ENCODE measurements at regions not wholly inside any gene's neighbourhood (a gene's known extent, or its start where the extent isn't known, plus 50 kb on each side); places are given as distances from the start of the nearest gene placed in this dataset.

- H3K4me2 ChIP-seq (ENCODE audit: insufficient read depth, low read length): no peak overlapping the region
- no peak for TF ChIP-seq CTCF (IDR thresholded peaks at IDR 0.05; ENCODE audit: extremely low read depth, low read depth, low read length)
These were observed 221.9 kb downstream of the CTH start for GRCh38 chr1:70633004-70633403.

DNA sequence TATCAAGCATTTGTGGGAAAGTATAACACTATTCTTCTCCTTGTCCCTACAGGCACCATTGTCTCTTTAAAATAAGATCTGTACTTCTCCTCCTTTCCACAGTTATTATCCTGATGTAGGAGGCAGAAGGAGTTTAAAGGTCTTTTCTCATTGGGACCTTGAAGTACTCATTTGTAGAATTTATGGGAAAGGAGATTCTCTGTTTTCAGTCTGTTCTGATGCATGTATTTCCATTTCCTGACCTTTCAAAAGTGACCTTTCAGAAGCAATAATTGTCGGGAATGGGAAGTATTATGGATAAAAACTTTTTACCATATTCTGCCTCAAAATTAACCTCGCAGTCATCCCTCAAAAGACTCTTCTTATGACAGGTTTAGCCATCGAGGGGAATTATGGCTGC is 224.8 kb downstream of the CTH start:
- no peak overlapping the region for H3K4me3 ChIP-seq (ENCODE audit: insufficient read depth, low read length)
- H3K36me3 ChIP-seq (ENCODE audit: insufficient read depth, low read length): no peaks in the 10 kb centered on the region
- H3K27ac ChIP-seq (ENCODE audit: low read depth, low read length): no peak overlapping the region
- TF ChIP-seq CTCF (IDR thresholded peaks at IDR 0.05; ENCODE audit: extremely low read depth, low read depth, low read length): no peak
- no peaks in the 10 kb centered on the region for H3K4me1 ChIP-seq (ENCODE audit: insufficient read depth, low read length)
- no peaks in the 10 kb centered on the region for H3K27me3 ChIP-seq (ENCODE audit: insufficient read depth, low read length)
- DNase-seq (ENCODE audit: insufficient read length, low spot score, missing footprints): no peak
- H3K79me2 ChIP-seq (ENCODE audit: insufficient read depth, low read length): no peaks in the 10 kb centered on the region
- no peaks in the 10 kb centered on the region for H3K9me3 ChIP-seq (ENCODE audit: low read depth, low read length)
- H3K4me2 ChIP-seq (ENCODE audit: insufficient read depth, low read length): no peak overlapping the region
- H4K20me1 ChIP-seq (ENCODE audit: insufficient read depth, low read length): no peaks in the 10 kb centered on the region
- no peak overlapping the region for H2AFZ ChIP-seq (ENCODE audit: low read length)

More at GRCh38 chr1:70633004-70633403, 221.9 kb downstream of the CTH start:
- no peaks in the 10 kb centered on the region for H3K9me3 ChIP-seq (ENCODE audit: low read depth, low read length)
- no peaks in the 10 kb centered on the region for H3K27me3 ChIP-seq (ENCODE audit: insufficient read depth, low read length)
- H3K36me3 ChIP-seq (ENCODE audit: insufficient read depth, low read length): no peaks in the 10 kb centered on the region
- no peaks in the 10 kb centered on the region for H3K79me2 ChIP-seq (ENCODE audit: insufficient read depth, low read length)
- no peaks in the 10 kb centered on the region for H3K4me1 ChIP-seq (ENCODE audit: insufficient read depth, low read length)
- DNase-seq (ENCODE audit: insufficient read length, low spot score, missing footprints): no peak
- no peaks in the 10 kb centered on the region for H4K20me1 ChIP-seq (ENCODE audit: insufficient read depth, low read length)
- H3K4me3 ChIP-seq (ENCODE audit: insufficient read depth, low read length): no peak overlapping the region
- H2AFZ ChIP-seq (ENCODE audit: low read length): no peak overlapping the region
- H3K27ac ChIP-seq (ENCODE audit: low read depth, low read length): no peak overlapping the region

DNA sequence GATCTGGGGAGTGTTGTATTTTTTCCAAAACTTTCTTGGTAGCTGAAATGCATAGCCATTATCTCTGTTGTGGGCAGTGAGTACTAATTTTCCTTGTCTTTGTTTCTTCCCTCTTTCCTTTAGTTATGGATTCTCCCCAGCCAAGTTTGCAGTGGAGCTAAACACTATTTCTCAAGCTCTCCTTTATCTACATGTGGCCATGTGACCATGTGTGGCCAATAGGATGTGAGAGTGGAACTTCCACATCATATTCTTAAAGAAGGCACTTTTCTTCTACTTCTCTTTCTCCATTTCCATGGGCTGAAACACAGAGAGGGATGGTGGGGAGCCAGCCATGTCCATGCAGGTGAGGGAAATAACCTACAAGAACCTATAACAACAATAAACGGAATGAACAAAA is 230.8 kb downstream of the CTH start:
- no peak for TF ChIP-seq CTCF (IDR thresholded peaks at IDR 0.05; ENCODE audit: extremely low read depth, low read depth, low read length)
- Histone ChIP-seq H3K79me2 (ENCODE audit: insufficient read depth, low read length) (no peaks in the 10 kb centered on the region), H3K4me2 (ENCODE audit: insufficient read depth, low read length) (no peak overlapping the region), H2AFZ (ENCODE audit: low read length) (no peak overlapping the region), H3K4me3 (ENCODE audit: insufficient read depth, low read length) (no peak overlapping the region), H3K4me1 (ENCODE audit: insufficient read depth, low read length) (no peaks in the 10 kb centered on the region), H3K27me3 (ENCODE audit: insufficient read depth, low read length) (no peaks in the 10 kb centered on the region), H3K9me3 (ENCODE audit: low read depth, low read length) (no peaks in the 10 kb centered on the region), H3K36me3 (ENCODE audit: insufficient read depth, low read length) (no peaks in the 10 kb centered on the region), H4K20me1 (ENCODE audit: insufficient read depth, low read length) (no peaks in the 10 kb centered on the region), H3K27ac (ENCODE audit: low read depth, low read length) (no peak overlapping the region)
- no peak for DNase-seq (ENCODE audit: insufficient read length, low spot score, missing footprints)

GRCh38 chr1:70656361-70656760 is 245.3 kb downstream of the CTH start:
- no peaks in the 10 kb centered on the region for H3K4me1 ChIP-seq (ENCODE audit: insufficient read depth, low read length)
- TF ChIP-seq CTCF (IDR thresholded peaks at IDR 0.05; ENCODE audit: extremely low read depth, low read depth, low read length): no peak
- no peak overlapping the region for H3K4me2 ChIP-seq (ENCODE audit: insufficient read depth, low read length)
- H3K79me2 ChIP-seq (ENCODE audit: insufficient read depth, low read length): no peaks in the 10 kb centered on the region
- DNase-seq (ENCODE audit: insufficient read length, low spot score, missing footprints): no peak
- H3K27ac ChIP-seq (ENCODE audit: low read depth, low read length): no peak overlapping the region
- H3K36me3 ChIP-seq (ENCODE audit: insufficient read depth, low read length): no peaks in the 10 kb centered on the region
- no peaks in the 10 kb centered on the region for H4K20me1 ChIP-seq (ENCODE audit: insufficient read depth, low read length)
- no peak overlapping the region for H3K4me3 ChIP-seq (ENCODE audit: insufficient read depth, low read length)
- H3K9me3 ChIP-seq (ENCODE audit: low read depth, low read length): no peaks in the 10 kb centered on the region
- no peak overlapping the region for H2AFZ ChIP-seq (ENCODE audit: low read length)
- H3K27me3 ChIP-seq (ENCODE audit: insufficient read depth, low read length): no peaks in the 10 kb centered on the region

All from osteoblast (primary cell).